HG03469 (cell line): ENCODE measurements at regions not wholly inside any gene's neighbourhood (a gene's known extent, or its start where the extent isn't known, plus 50 kb on each side); places are given as distances from the start of the nearest gene placed in this dataset.

Experiments
- ATAC-seq: cut with Tn5 transposase; IDR thresholded peaks from one replicate; pipeline ENCODE4 v1.9.1; 2021; ENCODE audit warnings: mild to moderate bottlenecking, moderate library complexity, moderate number of reproducible peaks; ENCODE audit not compliant: unreplicated experiment

GRCh38 chr3:107970993-107971580 is 119.7 kb downstream of the CD47 start:
- ATAC-seq, result no peak

DNA sequence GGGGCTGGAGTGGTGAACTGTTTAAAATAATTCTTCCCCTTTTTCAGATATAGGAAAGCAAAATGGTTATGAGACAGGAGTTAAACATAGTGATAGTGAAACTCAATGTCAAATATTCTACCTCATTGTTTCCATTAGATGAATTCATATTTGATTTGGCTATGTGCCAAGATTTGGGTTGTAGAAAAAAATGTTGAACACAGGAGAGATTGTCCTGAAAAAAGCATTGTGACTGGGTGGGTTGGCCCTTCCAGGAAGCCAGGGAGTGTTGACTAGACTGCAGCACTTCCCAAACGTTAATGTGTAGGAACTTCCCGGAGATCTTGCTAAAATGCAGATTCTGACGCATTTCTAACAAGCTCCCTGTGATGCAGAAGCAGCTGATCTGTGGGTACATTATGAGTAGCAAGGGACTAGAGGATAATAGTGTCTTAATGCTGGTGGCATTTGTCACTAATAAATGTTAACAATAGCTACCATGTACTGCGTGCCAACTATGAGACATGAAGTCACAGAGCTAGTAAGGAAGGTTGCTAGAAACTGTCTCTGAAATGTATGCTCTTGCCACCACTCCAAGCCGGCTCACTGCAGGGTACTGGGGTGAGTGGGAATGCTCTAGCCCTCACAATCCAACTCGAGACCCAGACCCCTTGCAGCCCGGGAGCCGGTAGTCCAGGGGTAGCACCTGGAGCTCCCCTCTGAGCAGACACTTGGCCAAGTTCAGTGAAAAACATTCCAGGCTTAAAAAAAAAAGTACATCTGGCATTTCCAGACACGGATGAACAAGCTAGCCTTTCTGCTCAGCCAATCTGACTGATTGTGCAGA is 120.6 kb downstream of the CD47 start:
- no peak for ATAC-seq

GRCh38 chr3:107969525-107969924 is 121.3 kb downstream of the CD47 start:
- no peak for ATAC-seq

DNA sequence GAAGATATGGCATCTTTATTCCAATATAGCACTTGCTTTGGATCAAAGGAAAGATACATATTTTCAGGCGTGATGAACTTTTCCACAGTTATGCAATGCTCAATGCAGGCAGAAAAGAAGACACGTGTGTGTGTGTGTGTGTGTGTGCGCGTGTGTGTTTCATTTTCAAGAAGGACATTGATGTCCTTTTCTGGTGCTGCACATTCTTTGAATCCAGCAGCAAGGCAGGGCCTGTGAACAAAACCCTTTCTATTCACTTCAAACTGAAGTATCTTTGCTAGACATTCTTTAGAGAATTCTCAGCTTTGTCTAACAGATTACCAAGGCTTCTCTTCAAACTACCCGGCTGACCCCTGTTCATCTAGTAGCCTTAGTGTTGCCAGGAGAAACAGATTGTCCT is 124.6 kb downstream of the CD47 start:
- ATAC-seq, result no peak

GRCh38 chr3:107965136-107965655 is 125.6 kb downstream of the CD47 start:
- ATAC-seq, result no peak

- ATAC-seq, result no peak
Measured at GRCh38 chr3:107963581-107963980, 127.2 kb downstream of the CD47 start.

DNA sequence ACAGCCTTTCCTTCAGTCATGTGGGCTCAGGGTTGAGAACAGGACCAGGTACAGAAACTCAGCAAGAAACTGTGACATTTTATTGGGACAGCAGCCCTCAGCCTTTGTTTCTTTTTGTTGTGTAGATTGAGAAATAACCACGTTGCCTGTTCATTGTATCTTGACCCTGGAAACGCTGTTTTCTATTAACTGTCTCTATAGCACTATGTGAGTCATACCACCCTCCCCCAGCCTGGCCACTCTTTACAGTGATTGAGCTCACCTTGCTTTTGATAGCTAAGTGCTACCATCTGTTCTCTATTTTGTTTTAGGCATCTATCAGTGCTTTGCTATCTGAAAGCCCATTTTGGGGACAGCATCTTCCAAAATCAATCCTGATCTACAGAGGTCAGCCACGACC is 127.9 kb downstream of the CD47 start:
- ATAC-seq, result no peak

GRCh38 chr3:107962037-107962436 is 128.8 kb downstream of the CD47 start:
- no peak for ATAC-seq

- no peak for ATAC-seq
Measured at GRCh38 chr3:107959550-107960154, 131.2 kb downstream of the CD47 start.

DNA sequence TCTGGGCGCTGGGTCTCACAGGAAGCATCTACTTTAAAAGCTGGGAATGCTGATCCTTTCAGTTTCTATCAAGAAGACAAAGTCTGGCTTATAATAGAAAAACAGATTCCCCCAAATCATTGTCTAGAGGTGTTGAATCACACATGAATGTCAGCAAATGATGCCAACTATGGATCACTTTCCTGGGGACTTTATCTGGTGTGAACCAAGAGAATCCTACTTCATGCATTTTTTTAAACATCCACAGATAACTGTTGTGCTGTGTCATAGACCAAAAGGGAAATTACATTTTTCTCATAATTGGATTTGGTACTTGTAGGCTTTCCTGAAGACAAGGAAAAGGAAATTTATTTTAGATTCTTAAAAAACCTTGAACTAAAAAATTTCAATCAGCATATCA is 132.7 kb downstream of the CD47 start:
- no peak for ATAC-seq

DNA sequence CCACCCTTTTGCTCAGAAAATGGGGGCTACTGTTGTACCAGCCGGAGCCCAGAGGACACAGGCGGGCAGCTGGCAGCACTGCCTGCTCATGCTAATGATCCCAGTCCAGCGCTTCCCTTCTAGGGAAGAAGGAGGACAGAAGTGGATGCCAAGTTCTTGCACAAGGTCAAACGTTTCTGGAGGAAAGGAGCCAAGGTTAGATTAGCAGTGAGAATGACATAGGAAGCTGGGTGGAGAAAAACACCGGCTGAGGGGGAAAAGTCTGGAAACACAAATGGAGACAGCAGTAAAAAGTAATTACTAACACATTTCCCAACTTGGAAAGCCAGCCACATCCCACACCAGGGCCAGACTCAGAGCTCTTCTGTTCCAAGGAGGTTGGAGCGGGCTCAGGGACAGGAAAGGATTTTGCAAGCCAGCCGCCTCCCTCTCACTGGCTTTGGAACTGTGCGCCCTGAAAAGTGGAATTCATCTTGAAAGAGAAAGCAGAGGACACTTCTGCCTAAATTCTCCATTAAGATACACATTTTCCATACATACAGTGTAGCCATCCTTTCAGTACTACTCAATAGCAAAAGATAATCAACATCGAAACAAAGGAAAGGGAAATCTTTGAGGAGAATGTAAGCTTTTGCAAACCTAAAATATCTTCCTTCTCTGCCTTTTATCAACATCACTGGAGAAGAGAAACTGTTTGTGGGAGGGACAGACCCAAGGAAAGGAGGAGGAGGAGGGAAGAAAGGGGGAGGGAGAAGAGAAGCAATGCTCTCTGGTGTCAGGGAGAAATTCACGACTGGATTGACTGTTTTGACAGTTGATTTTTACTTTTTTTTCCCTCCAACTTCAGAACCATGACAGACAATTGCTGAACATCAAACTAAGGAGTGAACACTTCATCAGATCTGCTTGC is 133.6 kb downstream of the CD47 start:
- no peak for ATAC-seq

- no peak for ATAC-seq
Measured at GRCh38 chr3:107954845-107955244, 136.0 kb downstream of the CD47 start.

GRCh38 chr3:107953722-107954121 is 137.1 kb downstream of the CD47 start:
- ATAC-seq, result no peak

- no peak for ATAC-seq
Measured at GRCh38 chr3:107951126-107951525, 139.7 kb downstream of the CD47 start.

- ATAC-seq, result no peak
Measured at GRCh38 chr3:107950417-107950816, 140.4 kb downstream of the CD47 start.

DNA sequence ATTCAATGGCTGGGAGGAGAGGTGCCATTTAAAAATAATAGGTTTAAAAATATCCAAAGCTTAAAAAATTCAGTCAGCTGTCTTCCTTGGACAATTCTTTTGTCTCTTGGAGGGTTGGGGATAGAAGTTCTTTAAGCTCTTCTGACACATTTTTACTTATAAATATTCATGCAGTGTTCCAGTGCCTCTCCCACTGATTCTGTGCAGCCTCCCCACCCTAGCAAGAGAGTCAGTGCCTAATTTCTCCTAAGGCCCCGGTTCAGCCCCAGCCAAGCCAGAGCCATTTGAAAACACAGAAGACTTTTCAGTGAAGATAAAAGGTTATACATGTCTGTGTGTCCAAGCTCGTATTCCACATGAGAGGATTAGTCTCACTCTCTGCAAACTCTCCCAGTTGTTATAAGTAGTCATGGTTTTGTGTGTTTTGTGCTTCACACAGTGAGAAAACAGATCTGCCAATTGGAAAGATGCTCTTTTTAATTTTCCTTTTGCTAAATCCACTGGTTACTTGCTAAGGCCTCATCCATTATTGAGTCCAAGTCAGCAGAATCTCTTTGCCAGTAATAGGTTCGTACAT is 141.3 kb downstream of the CD47 start:
- ATAC-seq, result no peak

GRCh38 chr3:107947203-107947602 is 143.6 kb downstream of the CD47 start:
- ATAC-seq, result no peak

- ATAC-seq, result no peak
Measured at GRCh38 chr3:107946700-107947099, 144.1 kb downstream of the CD47 start.

DNA sequence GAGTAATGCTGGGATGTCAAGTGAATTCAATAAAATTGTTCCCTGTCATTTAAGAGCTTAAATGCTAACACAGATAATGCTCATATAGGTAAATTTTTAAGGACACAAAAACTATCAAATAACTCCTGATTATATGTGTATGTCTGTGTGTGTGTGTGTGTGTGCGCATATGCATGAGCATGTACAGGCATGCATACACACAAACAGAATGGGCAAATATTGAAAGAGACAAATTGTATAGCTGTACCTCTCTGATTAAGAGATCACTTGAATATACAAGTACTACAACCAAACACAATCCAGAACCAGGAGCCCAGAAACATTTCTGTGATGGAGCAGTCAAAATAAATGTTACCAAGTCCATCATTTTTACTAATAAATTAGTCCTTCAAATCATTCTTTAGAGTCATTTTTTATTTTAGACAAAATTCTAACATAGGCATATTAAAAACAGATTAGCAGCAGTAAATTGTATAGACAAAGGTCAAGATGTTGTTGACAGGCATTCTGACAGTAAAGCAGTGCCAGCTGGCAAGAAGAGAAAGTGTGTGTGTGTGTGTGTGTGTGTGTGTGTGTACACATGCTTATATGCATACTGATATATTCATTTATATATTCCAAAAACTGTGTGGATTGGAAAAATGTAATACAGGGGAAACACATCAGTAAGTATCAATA is 145.3 kb downstream of the CD47 start:
- no peak for ATAC-seq
